AG04450 (cell line): ENCODE measurements at regions not wholly inside any gene's neighbourhood (a gene's known extent, or its start where the extent isn't known, plus 50 kb on each side); places are given as distances from the start of the nearest gene placed in this dataset.

ENCODE experiments used
- CTCF ChIA-PET: fragments of 300-600, 350-600 bp; formaldehyde crosslinking; extraction: SDS; loops from one replicate; lab custom pipeline; 2022; ENCODE audit warnings: antibody characterized with exemption, inconsistent platforms; lab: Charles Lee
- POLR2A ChIA-PET: fragments of 350-600 bp; formaldehyde crosslinking; extraction: SDS; loops from one replicate; lab custom pipeline; 2021; ENCODE audit warnings: antibody characterized with exemption, inconsistent platforms; lab: Yijun Ruan, JAX
- DNase-seq: peaks from one replicate; pipeline ENCODE4 v3.0.0-alpha.2; 2011; ENCODE audit warnings: low read depth, low spot score
- H3K27ac ChIP-seq: one replicate; pipeline ENCODE4 v1.5.1; 2012; ENCODE audit warnings: low read depth, low read length, control low read depth
- H3K27me3 ChIP-seq: one replicate; pipeline ENCODE4 v1.6.0; 2012; ENCODE audit warnings: low read length; ENCODE audit not compliant: control insufficient read depth, insufficient read depth
- H3K4me3 ChIP-seq: 2 replicates; pipeline ENCODE4 v1.5.1; 2011; ENCODE audit warnings: mild to moderate bottlenecking, low read depth, low read length, control low read depth
- H3K9me3 ChIP-seq: 2 replicates; pipeline ENCODE4 v1.5.1; 2012; ENCODE audit warnings: low read length; ENCODE audit not compliant: control insufficient read depth, insufficient read depth
- TF ChIP-seq, protein P1 (sequence below): IDR thresholded peaks from 2 replicates; pipeline ENCODE4 v1.5.1; 2011; ENCODE audit warnings: low read depth, low read length, control low read depth, inconsistent platforms

DNA sequence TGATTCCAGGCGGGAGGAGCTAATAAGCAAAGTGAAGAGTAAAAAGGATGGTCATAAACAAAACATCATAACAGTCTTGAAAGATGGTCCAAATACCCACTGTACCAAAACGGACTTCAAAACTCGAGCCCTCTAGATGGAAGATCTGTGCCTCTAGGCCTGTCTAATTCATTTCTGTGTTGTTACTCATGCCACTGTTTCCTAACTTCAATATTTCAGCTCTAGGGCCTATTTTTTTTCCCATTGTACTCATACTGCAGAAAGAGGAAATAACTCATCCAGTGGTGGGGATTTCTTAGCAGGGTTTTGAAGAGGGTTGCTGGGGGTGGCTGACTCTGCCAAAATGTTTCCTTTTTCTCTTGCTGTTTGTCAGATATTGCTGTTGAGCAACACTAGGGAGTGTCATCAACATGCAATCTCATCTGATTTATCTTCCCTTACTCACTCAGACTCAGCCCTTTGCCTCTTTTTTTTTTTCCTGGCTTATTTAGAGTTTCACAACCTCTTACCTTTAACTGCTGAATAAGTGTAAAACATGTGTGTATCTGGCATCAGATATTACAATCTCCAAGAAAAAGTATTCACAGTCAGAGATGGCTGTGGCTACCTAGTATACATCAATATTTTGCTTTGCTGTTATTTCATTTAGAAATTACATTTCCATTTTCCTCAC, 189.6 kb downstream of the DUSP6 start:
- DNase-seq, result peak; percentile 94
- POLR2A ChIA-PET, result interaction anchor here (0.6 to 1.1 kb wide), 3 partner anchors 19 to 189 kb away, joined by 3 to 5 read pairs (median 3); partner anchors contain the start of gene DUSP6
- Histone ChIP-seq H3K9me3 (no peaks in the 10 kb centered on the region), H3K27ac (peak overlapping the region; percentile 81), H3K27me3 (no peaks in the 10 kb centered on the region), H3K4me3 (no peak overlapping the region)
- TF ChIP-seq, protein P1, sequence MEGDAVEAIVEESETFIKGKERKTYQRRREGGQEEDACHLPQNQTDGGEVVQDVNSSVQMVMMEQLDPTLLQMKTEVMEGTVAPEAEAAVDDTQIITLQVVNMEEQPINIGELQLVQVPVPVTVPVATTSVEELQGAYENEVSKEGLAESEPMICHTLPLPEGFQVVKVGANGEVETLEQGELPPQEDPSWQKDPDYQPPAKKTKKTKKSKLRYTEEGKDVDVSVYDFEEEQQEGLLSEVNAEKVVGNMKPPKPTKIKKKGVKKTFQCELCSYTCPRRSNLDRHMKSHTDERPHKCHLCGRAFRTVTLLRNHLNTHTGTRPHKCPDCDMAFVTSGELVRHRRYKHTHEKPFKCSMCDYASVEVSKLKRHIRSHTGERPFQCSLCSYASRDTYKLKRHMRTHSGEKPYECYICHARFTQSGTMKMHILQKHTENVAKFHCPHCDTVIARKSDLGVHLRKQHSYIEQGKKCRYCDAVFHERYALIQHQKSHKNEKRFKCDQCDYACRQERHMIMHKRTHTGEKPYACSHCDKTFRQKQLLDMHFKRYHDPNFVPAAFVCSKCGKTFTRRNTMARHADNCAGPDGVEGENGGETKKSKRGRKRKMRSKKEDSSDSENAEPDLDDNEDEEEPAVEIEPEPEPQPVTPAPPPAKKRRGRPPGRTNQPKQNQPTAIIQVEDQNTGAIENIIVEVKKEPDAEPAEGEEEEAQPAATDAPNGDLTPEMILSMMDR, result no peak
- CTCF ChIA-PET, result interaction anchor here (0.6 kb wide), 1 partner anchor 360 kb away, joined by 3 read pairs; no protein-coding TSS in a partner anchor

DNA sequence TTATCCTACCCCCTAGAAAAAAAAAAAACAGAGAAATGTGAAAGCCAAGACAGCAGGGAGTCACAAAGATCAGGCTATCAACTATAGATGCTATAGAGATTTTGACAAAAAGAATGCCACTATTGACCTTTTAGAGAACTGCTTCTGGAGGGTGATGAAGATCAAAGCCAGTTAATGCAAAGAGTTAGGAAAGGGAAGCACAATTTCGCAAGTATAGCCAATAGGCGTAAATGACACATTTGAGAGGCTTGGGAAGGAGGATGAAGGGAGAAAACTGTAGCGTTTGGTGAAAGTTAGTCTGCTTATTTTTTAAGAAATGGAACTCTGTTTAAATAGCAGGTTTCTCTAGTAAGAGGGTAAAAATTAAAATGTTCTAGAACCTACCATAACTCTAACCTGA, 190.7 kb downstream of the DUSP6 start:
- H3K9me3 ChIP-seq, result no peaks in the 10 kb centered on the region
- H3K27me3 ChIP-seq, result no peaks in the 10 kb centered on the region
- H3K27ac ChIP-seq, result no peak overlapping the region
- CTCF ChIA-PET, result no interaction called here
- POLR2A ChIA-PET, result no interaction called here
- TF ChIP-seq, protein P1, result no peak
- DNase-seq, result no peak
- no peak overlapping the region for H3K4me3 ChIP-seq

DNA sequence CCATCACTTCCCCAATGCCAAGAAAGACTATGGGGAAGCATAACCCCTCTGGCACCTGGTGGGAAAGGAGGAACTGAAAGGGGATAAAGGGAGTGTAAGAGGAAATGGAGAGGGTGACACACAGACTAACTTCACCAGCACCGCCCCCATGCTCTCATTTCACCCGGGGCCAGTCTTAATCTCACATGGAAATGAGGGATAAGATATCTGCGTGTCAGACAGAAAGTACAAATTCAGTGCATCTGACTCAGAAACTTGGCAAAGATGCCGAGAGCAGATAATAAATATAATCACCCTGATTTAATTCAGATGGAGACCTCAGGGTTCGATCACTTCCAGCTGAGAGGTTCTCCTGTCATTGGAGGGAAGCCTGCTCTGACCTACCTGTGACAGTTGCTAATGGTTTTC, 191.6 kb downstream of the DUSP6 start:
- TF ChIP-seq, protein P1, result no peak
- no peaks in the 10 kb centered on the region for H3K27me3 ChIP-seq
- POLR2A ChIA-PET, result no interaction called here
- H3K9me3 ChIP-seq, result no peaks in the 10 kb centered on the region
- DNase-seq, result no peak
- no peak overlapping the region for H3K4me3 ChIP-seq
- CTCF ChIA-PET, result interaction anchor here (1.2 kb wide), 1 partner anchor 301 kb away, joined by 4 read pairs; no protein-coding TSS in a partner anchor
- H3K27ac ChIP-seq, result no peak overlapping the region

DNA sequence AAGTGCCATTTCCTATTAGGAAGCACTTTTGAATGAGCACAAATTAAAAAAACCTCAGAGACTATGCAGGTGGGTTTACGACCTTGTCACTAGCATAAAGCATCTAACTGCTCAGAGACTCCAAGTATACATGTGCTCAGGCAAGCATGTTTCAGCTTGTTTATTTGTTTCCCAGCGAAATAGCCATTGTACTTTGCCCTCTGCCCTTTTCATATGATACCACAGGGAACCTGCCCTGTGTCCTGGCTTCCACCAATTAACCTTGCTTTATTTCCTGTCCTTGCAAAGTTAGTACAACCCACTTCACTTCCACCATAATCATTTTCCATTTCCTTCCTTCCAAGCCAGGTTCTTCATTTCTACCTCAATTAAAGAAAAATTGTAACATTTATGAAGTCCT, 194.9 kb downstream of the DUSP6 start:
- ChIA-PET POLR2A (interaction anchor here (0.5 kb wide), 1 partner anchor 189 kb away, joined by 3 read pairs; no protein-coding TSS in a partner anchor), CTCF (interaction anchor here (1.6 kb wide), 1 partner anchor 305 kb away, joined by 7 read pairs; no protein-coding TSS in a partner anchor)
- no peak for DNase-seq
- H3K27ac ChIP-seq, result no peak overlapping the region
- H3K4me3 ChIP-seq, result no peak overlapping the region
- H3K27me3 ChIP-seq, result no peaks in the 10 kb centered on the region
- no peaks in the 10 kb centered on the region for H3K9me3 ChIP-seq
- TF ChIP-seq, protein P1, result no peak

DNA sequence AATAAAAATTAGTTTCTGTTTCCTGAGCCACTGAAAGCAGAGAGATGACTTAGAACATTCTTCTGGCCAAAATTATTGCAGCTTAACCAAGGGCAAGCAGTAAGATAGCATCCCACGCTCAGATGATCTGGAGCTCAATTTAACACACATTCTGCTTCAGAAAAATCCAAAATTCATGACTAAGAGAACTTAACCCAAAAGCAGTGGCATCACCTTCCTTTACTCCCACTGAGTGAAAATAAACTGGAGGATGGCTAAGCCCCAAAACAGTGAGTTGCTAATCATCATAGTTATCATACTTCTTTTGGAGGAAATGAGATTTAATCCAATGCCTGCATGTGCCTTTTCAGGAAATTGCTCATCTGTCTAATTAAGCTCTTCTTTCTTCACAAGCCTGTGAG, 195.4 kb downstream of the DUSP6 start:
- no peak for DNase-seq

More for the DNA sequence above, 195.4 kb downstream of the DUSP6 start:
- ChIA-PET POLR2A (no interaction called here), CTCF (interaction anchor here (0.9 to 1.6 kb wide), 3 partner anchors 24 to 305 kb away, joined by 3 to 7 read pairs (median 4); no protein-coding TSS in a partner anchor)
- TF ChIP-seq, protein P1, result no peak
- Histone ChIP-seq H3K4me3 (no peak overlapping the region), H3K27me3 (no peaks in the 10 kb centered on the region), H3K27ac (no peak overlapping the region), H3K9me3 (no peaks in the 10 kb centered on the region)
